HepG2 (cell line): ENCODE measurements at regions not wholly inside any gene's neighbourhood (a gene's known extent, or its start where the extent isn't known, plus 50 kb on each side); places are given as distances from the start of the nearest gene placed in this dataset.

ENCODE experiments used
- ATAC-seq: fragments of 200-7000 bp; cut with Tn5 transposase; 3 replicates; pipeline ENCODE4 v1.9.1; 2020; ENCODE audit warnings: mild to moderate bottlenecking, moderate library complexity
- BruUV-seq: library from RNA; stranded (reverse); fragments of 400-500 nt; replicated peaks from 2 replicates; lab custom pipeline; 2021; lab: Mats Ljungman, UMichigan
- CTCF ChIA-PET: fragments of 300-600 bp; formaldehyde crosslinking; extraction: SDS; loops from one replicate; lab custom pipeline; 2021; ENCODE audit warnings: low total read pairs, inconsistent platforms, low intra/inter-chr PET ratio; lab: Yijun Ruan, JAX
- POLR2A ChIA-PET: fragments of 350-600 bp; sonication (Branson Sonifier 250); formaldehyde crosslinking; loops from one replicate; lab custom pipeline; 2020; ENCODE audit warnings: antibody characterized with exemption, inconsistent platforms; lab: Yijun Ruan, JAX
- DNase-seq: peaks from one replicate; pipeline ENCODE4 v3.0.0-alpha.2; 2015; ENCODE audit warnings: low spot score
- FAIRE-seq: peaks from 3 replicates; lab custom pipeline; 2011; peaks lifted over from hg19 to GRCh38; lab: Jason Lieb, UNC
- H2AFZ ChIP-seq: one replicate; pipeline ENCODE4 v1.6.1; 2011; ENCODE audit warnings: low read length, inconsistent platforms
- H3K27ac ChIP-seq: fragments of 300-600 bp; 3 replicates; pipeline ENCODE4 v1.8.0; 2011; ENCODE audit warnings: mixed run types, mild to moderate bottlenecking, mixed read lengths, low read length, inconsistent platforms; ENCODE audit not compliant: insufficient read depth; ENCODE audit errors: extremely low read length
- H3K27me3 ChIP-seq, 2 experiments: fragments of 200-600 bp in 1 of 2; 2 replicates in 1 of 2; 3 replicates in 1 of 2; pipeline versions ENCODE4 v1.6.0 to v1.8.0; 2011; ENCODE audit warnings: low read length in 2 of 2, mild to moderate bottlenecking in 2 of 2, moderate library complexity in 2 of 2, inconsistent platforms in 1 of 2; ENCODE audit not compliant: insufficient read depth in 2 of 2, control insufficient read depth in 1 of 2
- H3K36me3 ChIP-seq, 2 experiments: fragments of 200-600 bp in 1 of 2; replicated peaks in 1 of 2; 2 replicates in 1 of 2; 3 replicates in 1 of 2; pipeline versions ENCODE4 v1.5.1 to v1.8.0; 2011; ENCODE audit warnings: low read length in 2 of 2, inconsistent platforms in 1 of 2; ENCODE audit not compliant: insufficient read depth in 2 of 2, control insufficient read depth in 1 of 2
- H3K4me1 ChIP-seq: 2 replicates; pipeline ENCODE4 v1.5.1; 2012; ENCODE audit warnings: low read length, inconsistent platforms; ENCODE audit not compliant: insufficient read depth
- H3K4me2 ChIP-seq: 2 replicates; pipeline ENCODE4 v1.6.0; 2011; ENCODE audit warnings: low read depth, low read length, inconsistent platforms
- H3K4me3 ChIP-seq, 3 experiments: fragments of 200-600 bp in 1 of 3; sonication (generic), shearing (Covaris generic) in 1 of 3; replicated peaks in 1 of 3; 2 replicates each; pipeline ENCODE4 v1.5.1; 2011 to 2016; ENCODE audit warnings: low read length in 3 of 3, inconsistent platforms in 2 of 3, low read depth in 2 of 3, mild to moderate bottlenecking in 2 of 3, control low read depth in 1 of 3, mixed read lengths in 1 of 3; ENCODE audit not compliant: insufficient read depth in 1 of 3
- H3K79me2 ChIP-seq: one replicate; pipeline ENCODE4 v1.6.1; 2011; ENCODE audit warnings: low read length, inconsistent platforms; ENCODE audit not compliant: insufficient read depth
- H3K9ac ChIP-seq: 2 replicates; pipeline ENCODE4 v1.6.0; 2011; ENCODE audit warnings: mild to moderate bottlenecking, low read depth, low read length, inconsistent platforms; ENCODE audit not compliant: insufficient read depth
- H3K9me3 ChIP-seq: 2 replicates; pipeline ENCODE4 v1.5.1; 2012; ENCODE audit warnings: mild to moderate bottlenecking, low read length
- H4K20me1 ChIP-seq: 2 replicates; pipeline ENCODE4 v1.6.0; 2011; ENCODE audit warnings: inconsistent platforms, mild to moderate bottlenecking, low read length, moderate library complexity; ENCODE audit not compliant: insufficient read depth
- CAMTA2 ChIP-seq: sonication (generic); formaldehyde crosslinking; IDR thresholded peaks from 2 replicates; pipeline ENCODE4 v1.4.0; 2020; ENCODE audit warnings: mild to moderate bottlenecking, missing genetic modification reagents, borderline replicate concordance
- KDM6A ChIP-seq: IDR thresholded peaks from 2 replicates; pipeline ENCODE4 v1.6.1; 2016; ENCODE audit warnings: low read depth
- KLF16 ChIP-seq, 2 experiments: sonication (generic) in 1 of 2; formaldehyde crosslinking in 1 of 2; IDR thresholded peaks; 2 replicates each; pipeline versions ENCODE4 v1.6.1 to v1.8.0; 2016 to 2023; ENCODE audit warnings: missing genetic modification reagents in 2 of 2, missing compliant biosample characterization in 1 of 2
- MEF2D ChIP-seq: sonication (generic); formaldehyde crosslinking; IDR thresholded peaks from 2 replicates; pipeline ENCODE4 v1.5.1; 2020; ENCODE audit warnings: mild to moderate bottlenecking, missing genetic modification reagents
- MYPOP ChIP-seq: sonication (generic); formaldehyde crosslinking; IDR thresholded peaks from 2 replicates; pipeline ENCODE4 v1.8.1; 2023; ENCODE audit warnings: mild to moderate bottlenecking, moderate library complexity, missing genetic modification reagents
- RAD21 ChIP-seq: fragments of 450-650 bp; formaldehyde crosslinking; IDR thresholded peaks from 2 replicates; pipeline ENCODE4 v1.5.0; 2020; ENCODE audit warnings: mild to moderate bottlenecking
- ZBTB4 ChIP-seq: sonication (generic); formaldehyde crosslinking; IDR thresholded peaks from 2 replicates; pipeline ENCODE4 v1.4.0; 2020; ENCODE audit warnings: missing genetic modification reagents, mild to moderate bottlenecking, borderline replicate concordance
- ZNF142 ChIP-seq: sonication (generic); formaldehyde crosslinking; IDR thresholded peaks from 2 replicates; pipeline ENCODE4 v1.4.0; 2020; ENCODE audit warnings: missing genetic modification reagents
- ZNF235 ChIP-seq: sonication (generic); formaldehyde crosslinking; IDR thresholded peaks from 2 replicates; pipeline ENCODE4 v1.8.1; 2023; ENCODE audit warnings: mild to moderate bottlenecking, missing genetic modification reagents, borderline replicate concordance
- ZNF546 ChIP-seq: sonication (generic); formaldehyde crosslinking; conservative IDR thresholded peaks from 2 replicates; pipeline ENCODE4 v1.8.1; 2023; ENCODE audit warnings: mild to moderate bottlenecking, missing genetic modification reagents
- ZNF577 ChIP-seq: sonication (generic); formaldehyde crosslinking; IDR thresholded peaks from 2 replicates; pipeline ENCODE4 v1.4.0; 2020; ENCODE audit warnings: mild to moderate bottlenecking, low read depth, missing genetic modification reagents, borderline replicate concordance
- ZXDC ChIP-seq: sonication (generic); formaldehyde crosslinking; IDR thresholded peaks from 2 replicates; pipeline ENCODE4 v1.5.0; 2020; ENCODE audit warnings: mild to moderate bottlenecking, missing genetic modification reagents
- WGBS: methylation state at CpG from one replicate; pipeline ENCODE4 v1.1.6; 2017; ENCODE audit warnings: low lambda C conversion rate; 5-methylcytosine and 5-hydroxymethylcytosine counted together
- in situ Hi-C: cut with HindIII; loops from 2 replicates; pipeline ENCODE4 v1.10.0; 2017; ENCODE audit warnings: low pct_unique_long_range_greater_than_20kb; ENCODE audit not compliant: extremely low pct_ligation_motif_present
- intact Hi-C: fragments of 100-400 bp; cut with micrococcal nuclease; formaldehyde crosslinking; loops from one replicate; pipeline ENCODE4 v1.10.0; 2022; ENCODE audit not compliant: unreplicated experiment

GRCh38 chr13:79932556-79932955 is 408.4 kb downstream of the SPRY2 start:
- DNase-seq (no peak), FAIRE-seq (no peak), ATAC-seq (no peak)
- 0% methylated on average over 2 of the region's 2 CpGs for WGBS
- Histone ChIP-seq H3K4me1 (no peaks in the 10 kb centered on the region), H4K20me1 (no peaks in the 10 kb centered on the region), H3K4me3 (no peak overlapping the region), H3K4me2 (no peak overlapping the region), H2AFZ (no peak overlapping the region), H3K79me2 (no peaks in the 10 kb centered on the region), H3K9me3 (peaks cover 61% of the 10 kb centered on the region), H3K9ac (no peak overlapping the region), H3K27ac (no peak overlapping the region), H3K36me3 (no peaks in the 10 kb centered on the region), H3K27me3 (no peaks in the 10 kb centered on the region)
- in situ Hi-C loops = no loop called here
- CTCF ChIA-PET = no interaction called here
- POLR2A ChIA-PET = no interaction called here
- intact Hi-C loops = no loop called here
- BruUV-seq = no TSS peak
- no peak for TF ChIP-seq ZNF577 (CRISPR knock-in tag)
- TF ChIP-seq KLF16 (CRISPR knock-in tag; IDR thresholded peaks at IDR 0.05) = no peak
- TF ChIP-seq ZNF546 (CRISPR knock-in tag) = no peak
- TF ChIP-seq ZNF235 (CRISPR knock-in tag) = no peak
- TF ChIP-seq CAMTA2 = no peak
- TF ChIP-seq ZXDC (CRISPR knock-in tag) = no peak
- TF ChIP-seq MYPOP (CRISPR knock-in tag) = no peak
- no peak for TF ChIP-seq ZBTB4 (CRISPR knock-in tag)
- TF ChIP-seq RAD21 (CRISPR knock-in tag) = no peak
- TF ChIP-seq KDM6A = no peak
- no peak for TF ChIP-seq ZNF142 (CRISPR knock-in tag)
- no peak for TF ChIP-seq MEF2D (CRISPR knock-in tag)
